Fibroblast of mammary gland (primary cell): ENCODE measurements at regions not wholly inside any gene's neighbourhood (a gene's known extent, or its start where the extent isn't known, plus 50 kb on each side); places are given as distances from the start of the nearest gene placed in this dataset.

ENCODE experiments used
- DNase-seq: peaks from one replicate; pipeline ENCODE4 v3.0.0-alpha.2; 2010; ENCODE audit warnings: low read depth
- H3K4me3 ChIP-seq: 2 replicates; pipeline ENCODE4 v1.5.1; 2011; ENCODE audit warnings: low read depth, mild to moderate bottlenecking, low read length, moderate library complexity; ENCODE audit not compliant: control insufficient read depth
- CTCF ChIP-seq: conservative IDR thresholded peaks from 2 replicates; pipeline ENCODE4 v1.5.1; 2011; ENCODE audit warnings: low read depth, low read length, inconsistent platforms; ENCODE audit not compliant: control insufficient read depth, insufficient read depth

GRCh38 chr7:133186060-133186459, 66.8 kb upstream of the EXOC4 start:
- no peak for DNase-seq

GRCh38 chr7:133190172-133190528, 62.7 kb upstream of the EXOC4 start:
- no peak overlapping the region for H3K4me3 ChIP-seq
- TF ChIP-seq CTCF = no peak
- no peak for DNase-seq

More at GRCh38 chr7:133186060-133186459, 66.8 kb upstream of the EXOC4 start:
- TF ChIP-seq CTCF = no peak
- no peak overlapping the region for H3K4me3 ChIP-seq

- no peak for DNase-seq
- no peak for TF ChIP-seq CTCF
- H3K4me3 ChIP-seq = no peak overlapping the region
These were observed 62.2 kb upstream of the EXOC4 start for GRCh38 chr7:133190650-133191049.

DNA sequence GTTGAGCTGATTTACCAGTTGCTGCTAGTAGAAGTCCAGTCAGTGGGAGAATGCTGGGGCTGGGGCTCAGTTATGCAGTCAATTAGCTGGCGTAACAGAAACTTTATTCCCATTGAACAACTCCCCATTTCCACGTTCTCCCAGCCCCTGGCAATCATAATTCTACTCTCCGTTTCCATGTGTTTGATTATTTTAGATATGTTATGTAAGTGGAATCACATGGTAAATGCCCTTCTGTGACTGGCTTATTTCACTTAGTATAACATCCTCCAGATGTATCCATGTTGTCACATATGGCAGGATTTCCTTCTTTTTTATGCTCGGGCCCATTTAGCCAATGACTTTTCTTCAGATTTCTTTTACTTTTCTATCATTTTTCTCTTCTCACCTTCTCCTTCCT, 61.1 kb upstream of the EXOC4 start:
- H3K4me3 ChIP-seq = no peak overlapping the region
- TF ChIP-seq CTCF = no peak
- DNase-seq = no peak

DNA sequence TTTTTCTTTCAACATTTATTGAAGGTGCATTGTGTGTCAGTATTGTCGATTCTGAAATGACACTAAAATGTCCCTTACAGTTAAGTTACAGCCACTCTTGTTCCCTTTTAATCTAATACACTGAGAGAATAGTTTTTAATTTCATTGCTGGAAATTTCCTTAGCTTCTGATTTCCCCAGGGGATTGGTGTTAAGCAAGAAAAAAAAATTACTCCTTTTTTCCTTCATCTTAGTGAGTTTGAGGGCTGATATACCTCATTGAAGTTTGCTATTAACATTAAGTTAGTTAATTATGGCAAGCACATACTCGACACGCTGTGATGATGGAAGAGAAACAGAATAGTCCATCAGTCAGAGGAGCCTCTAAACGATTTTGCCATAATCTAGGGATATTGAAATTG, 57.0 kb upstream of the EXOC4 start:
- no peak for DNase-seq

GRCh38 chr7:133196856-133197612, 55.8 kb upstream of the EXOC4 start:
- DNase-seq = no peak
- no peak for TF ChIP-seq CTCF
- no peak overlapping the region for H3K4me3 ChIP-seq

More for the DNA sequence above, 57.0 kb upstream of the EXOC4 start:
- H3K4me3 ChIP-seq = no peak overlapping the region
- TF ChIP-seq CTCF = no peak
